ENCODE measurements at regions not wholly inside any gene's neighbourhood (a gene's known extent, or its start where the extent isn't known, plus 50 kb on each side); places are given as distances from the start of the nearest gene placed in this dataset.
"Not testable (repeated sequence)": the region's sequence is repeated elsewhere in the genome, so short reads cannot be mapped to it uniquely, and the experiment has no call there.

DNA sequence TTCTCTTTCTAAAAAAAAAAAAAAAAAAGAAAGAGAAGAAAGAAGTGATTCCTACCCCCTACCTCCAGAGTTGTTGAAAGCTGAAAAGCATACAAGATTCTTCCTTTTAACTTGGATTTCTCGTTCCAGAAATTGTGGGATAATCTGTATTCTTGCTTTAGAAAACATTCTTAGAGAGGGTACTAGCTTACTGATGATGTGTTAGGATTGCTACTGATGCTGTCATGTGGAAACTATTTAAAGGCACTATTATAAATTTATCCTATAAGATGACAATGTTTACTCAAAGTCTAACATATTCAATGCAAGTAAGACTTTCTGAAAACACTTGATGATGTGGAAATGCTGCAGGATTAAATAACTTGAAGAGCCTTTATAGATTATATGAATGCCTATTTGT is 204.0 kb upstream of the PUDP start:
- Mint-ChIP-seq H3K27me3 (no peaks in the 10 kb centered on the region), H3K9me3 (no peaks in the 10 kb centered on the region), H3K4me3 (no peak overlapping the region), H3K36me3 (ENCODE audit: low read depth) (peaks cover 5% of the 10 kb centered on the region), H3K4me1 (ENCODE audit: low read depth) (no peaks in the 10 kb centered on the region), H3K27ac (no peak overlapping the region)
- intact Hi-C loops (cut with micrococcal nuclease), result no loop called here

GRCh38 chrX:7347465-7347864 is 199.5 kb upstream of the PUDP start:
- Mint-ChIP-seq H3K27me3 (no peaks in the 10 kb centered on the region), H3K27ac (no peak overlapping the region), H3K4me1 (ENCODE audit: low read depth) (no peaks in the 10 kb centered on the region), H3K36me3 (ENCODE audit: low read depth) (peaks cover 5% of the 10 kb centered on the region), H3K4me3 (no peak overlapping the region), H3K9me3 (no peaks in the 10 kb centered on the region)
- intact Hi-C loops (cut with micrococcal nuclease), result no loop called here

DNA sequence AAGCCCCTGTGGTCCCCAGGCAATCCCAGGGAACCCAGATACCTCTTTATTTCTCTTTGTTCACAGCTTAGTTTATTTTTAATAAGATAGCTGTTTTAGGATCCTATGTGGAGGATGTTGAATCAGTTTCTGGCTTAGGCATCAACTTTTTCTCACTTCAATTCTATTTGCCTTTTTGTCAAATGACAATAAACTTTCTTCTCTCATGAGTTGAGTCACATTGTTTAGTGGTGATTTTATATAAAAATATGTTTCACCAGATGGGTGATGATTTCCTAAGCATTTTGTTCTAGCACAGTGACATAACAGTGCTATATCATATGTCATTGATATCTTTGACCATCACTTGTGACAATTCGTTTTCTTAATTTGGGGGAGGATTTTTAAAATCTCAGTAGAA is 198.1 kb upstream of the PUDP start:
- Mint-ChIP-seq H3K4me3 (no peak overlapping the region), H3K27me3 (no peaks in the 10 kb centered on the region), H3K9me3 (no peaks in the 10 kb centered on the region), H3K4me1 (ENCODE audit: low read depth) (no peaks in the 10 kb centered on the region), H3K27ac (no peak overlapping the region), H3K36me3 (ENCODE audit: low read depth) (peaks cover 10% of the 10 kb centered on the region)
- intact Hi-C loops (cut with micrococcal nuclease), result no loop called here

DNA sequence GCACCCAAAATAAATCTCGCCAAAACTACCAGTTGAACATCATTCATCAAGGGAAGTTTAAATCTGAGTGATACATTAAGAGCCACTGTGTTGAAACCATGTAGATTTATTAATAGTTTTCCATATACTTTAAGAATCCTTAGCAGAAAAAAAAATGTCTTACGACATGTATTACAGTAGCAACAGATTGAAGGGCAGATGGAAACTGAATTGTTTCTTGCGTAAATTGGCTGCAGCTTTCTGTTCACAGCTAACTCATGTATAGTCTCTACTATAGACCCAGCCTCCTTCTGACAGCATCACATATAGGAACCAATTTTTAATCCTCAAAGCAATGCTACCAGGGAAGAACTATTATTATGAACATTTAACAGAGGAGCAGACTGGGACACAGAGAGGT is 195.2 kb upstream of the PUDP start:
- H3K4me3 Mint-ChIP-seq, result no peak overlapping the region
- intact Hi-C loops (cut with micrococcal nuclease), result no loop called here
- H3K36me3 Mint-ChIP-seq (ENCODE audit: low read depth), result peaks cover 13% of the 10 kb centered on the region
- no peaks in the 10 kb centered on the region for H3K9me3 Mint-ChIP-seq
- no peak overlapping the region for H3K27ac Mint-ChIP-seq
- no peaks in the 10 kb centered on the region for H3K27me3 Mint-ChIP-seq
- no peaks in the 10 kb centered on the region for H3K4me1 Mint-ChIP-seq (ENCODE audit: low read depth)

GRCh38 chrX:7335816-7336362 is 187.9 kb upstream of the PUDP start:
- H3K27me3 Mint-ChIP-seq; H3K27ac Mint-ChIP-seq; H3K4me1 Mint-ChIP-seq (ENCODE audit: low read depth); H3K9me3 Mint-ChIP-seq; H3K4me3 Mint-ChIP-seq; intact Hi-C loops (cut with micrococcal nuclease): not testable (repeated sequence)
- H3K36me3 Mint-ChIP-seq (ENCODE audit: low read depth), result peaks cover 13% of the 10 kb centered on the region

GRCh38 chrX:7334253-7334935 is 186.4 kb upstream of the PUDP start:
- no peaks in the 10 kb centered on the region for H3K9me3 Mint-ChIP-seq
- H3K4me1 Mint-ChIP-seq (ENCODE audit: low read depth), result no peaks in the 10 kb centered on the region
- H3K36me3 Mint-ChIP-seq (ENCODE audit: low read depth), result peaks cover 7% of the 10 kb centered on the region
- H3K27ac Mint-ChIP-seq, result no peak overlapping the region
- no peak overlapping the region for H3K4me3 Mint-ChIP-seq
- no peaks in the 10 kb centered on the region for H3K27me3 Mint-ChIP-seq
- intact Hi-C loops (cut with micrococcal nuclease), result no loop called here

- Mint-ChIP-seq H3K4me3 (no peak overlapping the region), H3K27me3 (no peaks in the 10 kb centered on the region), H3K9me3 (no peaks in the 10 kb centered on the region), H3K4me1 (ENCODE audit: low read depth) (no peaks in the 10 kb centered on the region), H3K36me3 (ENCODE audit: low read depth) (peaks cover 14% of the 10 kb centered on the region), H3K27ac (no peak overlapping the region)
- intact Hi-C loops (cut with micrococcal nuclease), result no loop called here
Measured at GRCh38 chrX:7330971-7331746, 183.2 kb upstream of the PUDP start.

DNA sequence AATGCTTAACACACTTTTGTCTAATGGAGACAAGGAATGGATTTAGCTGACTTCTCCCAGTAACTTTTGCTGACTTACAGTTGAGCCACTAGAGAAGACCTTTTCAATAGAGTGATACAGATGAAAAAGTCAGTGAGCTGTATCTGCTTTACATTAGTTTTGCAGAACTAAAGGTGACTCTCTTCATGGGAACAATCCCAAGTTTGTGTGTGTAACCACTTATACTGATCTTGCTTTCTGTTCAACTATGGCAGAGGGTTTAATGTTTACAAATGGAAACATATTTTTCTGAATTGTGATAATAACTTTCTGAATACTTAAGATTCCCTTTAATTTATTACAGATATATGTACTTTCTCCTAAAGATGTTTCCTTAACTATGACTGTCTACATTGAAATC is 182.6 kb upstream of the PUDP start:
- Mint-ChIP-seq H3K27me3 (no peaks in the 10 kb centered on the region), H3K4me1 (ENCODE audit: low read depth) (no peaks in the 10 kb centered on the region), H3K9me3 (no peaks in the 10 kb centered on the region), H3K4me3 (no peak overlapping the region), H3K27ac (no peak overlapping the region), H3K36me3 (ENCODE audit: low read depth) (peaks cover 20% of the 10 kb centered on the region)
- intact Hi-C loops (cut with micrococcal nuclease), result no loop called here

GRCh38 chrX:7318661-7319060 is 170.7 kb upstream of the PUDP start:
- Mint-ChIP-seq H3K9me3 (no peaks in the 10 kb centered on the region), H3K27me3 (no peaks in the 10 kb centered on the region), H3K27ac (no peak overlapping the region), H3K4me3 (no peak overlapping the region), H3K36me3 (ENCODE audit: low read depth) (no peaks in the 10 kb centered on the region), H3K4me1 (ENCODE audit: low read depth) (no peaks in the 10 kb centered on the region)
- intact Hi-C loops (cut with micrococcal nuclease), result no loop called here

- H3K27me3 Mint-ChIP-seq, result no peaks in the 10 kb centered on the region
Measured at GRCh38 chrX:7318241-7318640, 170.3 kb upstream of the PUDP start.

GRCh38 chrX:7316887-7317286 is 168.9 kb upstream of the PUDP start:
- intact Hi-C loops (cut with micrococcal nuclease), result no loop called here
- H3K4me3 Mint-ChIP-seq, result no peak overlapping the region
- H3K27ac Mint-ChIP-seq, result no peak overlapping the region
- no peaks in the 10 kb centered on the region for H3K27me3 Mint-ChIP-seq
- H3K4me1 Mint-ChIP-seq (ENCODE audit: low read depth), result no peaks in the 10 kb centered on the region
- no peaks in the 10 kb centered on the region for H3K9me3 Mint-ChIP-seq
- H3K36me3 Mint-ChIP-seq (ENCODE audit: low read depth), result no peaks in the 10 kb centered on the region

More at GRCh38 chrX:7318241-7318640, 170.3 kb upstream of the PUDP start:
- Mint-ChIP-seq H3K36me3 (ENCODE audit: low read depth) (no peaks in the 10 kb centered on the region), H3K4me1 (ENCODE audit: low read depth) (no peaks in the 10 kb centered on the region), H3K27ac (no peak overlapping the region), H3K4me3 (no peak overlapping the region), H3K9me3 (no peaks in the 10 kb centered on the region)
- intact Hi-C loops (cut with micrococcal nuclease), result no loop called here

DNA sequence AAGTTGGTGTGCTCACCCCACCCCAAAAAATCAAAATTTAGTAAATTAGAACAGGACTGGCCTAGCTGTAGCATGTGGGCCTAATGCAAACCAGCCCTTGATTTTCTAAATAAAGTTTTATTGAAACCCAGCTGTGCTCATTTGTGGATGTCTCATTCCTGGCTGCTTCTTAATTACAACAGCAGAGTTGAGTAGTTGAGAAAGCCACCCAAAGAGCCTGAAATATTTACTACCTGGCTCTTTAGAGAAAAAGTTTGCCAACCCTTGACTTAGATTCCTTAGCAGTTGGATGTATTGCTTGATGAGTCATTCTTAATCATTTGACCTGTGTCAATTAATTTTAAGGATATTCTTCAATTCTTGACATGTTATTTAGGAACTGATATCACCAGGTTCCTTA is 168.3 kb upstream of the PUDP start:
- no peaks in the 10 kb centered on the region for H3K9me3 Mint-ChIP-seq
- H3K27me3 Mint-ChIP-seq, result no peaks in the 10 kb centered on the region
- H3K4me3 Mint-ChIP-seq, result no peak overlapping the region
- H3K36me3 Mint-ChIP-seq (ENCODE audit: low read depth), result no peaks in the 10 kb centered on the region
- intact Hi-C loops (cut with micrococcal nuclease), result no loop called here
- no peak overlapping the region for H3K27ac Mint-ChIP-seq
- H3K4me1 Mint-ChIP-seq (ENCODE audit: low read depth), result no peaks in the 10 kb centered on the region

GRCh38 chrX:7314425-7314824 is 166.5 kb upstream of the PUDP start:
- intact Hi-C loops (cut with micrococcal nuclease), result no loop called here
- no peaks in the 10 kb centered on the region for H3K27me3 Mint-ChIP-seq
- H3K4me3 Mint-ChIP-seq, result no peak overlapping the region
- H3K36me3 Mint-ChIP-seq (ENCODE audit: low read depth), result no peaks in the 10 kb centered on the region
- no peaks in the 10 kb centered on the region for H3K9me3 Mint-ChIP-seq
- no peak overlapping the region for H3K27ac Mint-ChIP-seq
- no peaks in the 10 kb centered on the region for H3K4me1 Mint-ChIP-seq (ENCODE audit: low read depth)

DNA sequence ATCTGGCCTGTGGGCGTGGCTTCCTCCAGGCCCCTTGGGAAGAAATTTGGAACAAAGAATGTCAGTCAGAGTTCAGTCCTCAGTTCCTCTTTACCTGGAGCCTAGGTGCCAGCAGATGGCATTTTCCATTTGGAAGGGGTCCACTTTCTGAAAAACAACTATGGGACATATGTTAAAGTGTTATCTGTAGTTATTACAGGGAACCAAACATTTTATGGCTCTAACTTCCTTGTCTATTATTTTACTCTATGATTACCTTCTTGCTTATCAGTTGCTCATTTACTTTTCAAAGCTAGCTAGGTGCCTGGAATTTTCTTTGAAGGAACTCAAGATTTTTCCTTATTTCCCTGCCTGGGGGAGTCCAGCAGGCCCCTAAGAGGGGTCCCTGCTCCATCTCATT is 159.8 kb upstream of the PUDP start:
- H3K4me1 Mint-ChIP-seq (ENCODE audit: low read depth), result no peaks in the 10 kb centered on the region
- H3K27ac Mint-ChIP-seq, result no peak overlapping the region
- no peak overlapping the region for H3K4me3 Mint-ChIP-seq
- no peaks in the 10 kb centered on the region for H3K27me3 Mint-ChIP-seq
- intact Hi-C loops (cut with micrococcal nuclease), result no loop called here
- no peaks in the 10 kb centered on the region for H3K9me3 Mint-ChIP-seq
- peaks cover 7% of the 10 kb centered on the region for H3K36me3 Mint-ChIP-seq (ENCODE audit: low read depth)

All from dendritic cell treated with granulocyte-macrophage colony-stimulating factor and Interleukin-4, amounts not matched to agents 40 ng/mL and 50 ng/mL, for 4 days (primary cell).